LNCAP (cell line): ENCODE measurements at regions not wholly inside any gene's neighbourhood (a gene's known extent, or its start where the extent isn't known, plus 50 kb on each side); places are given as distances from the start of the nearest gene placed in this dataset.

Experiments
- CTCF ChIP-seq: fragments of 450-650 bp; IDR thresholded peaks from 2 replicates; pipeline ENCODE4 v1.5.1; 2017; ENCODE audit warnings: mild to moderate bottlenecking

GRCh38 chr11:121795174-121795573 lies 320.8 kb downstream of the BLID start:
- TF ChIP-seq CTCF, result no peak

GRCh38 chr11:121794671-121795141 lies 321.3 kb downstream of the BLID start:
- no peak for TF ChIP-seq CTCF

- TF ChIP-seq CTCF, result no peak
Observed at GRCh38 chr11:121793916-121794315, 322.1 kb downstream of the BLID start.

- no peak for TF ChIP-seq CTCF
Observed at GRCh38 chr11:121793291-121793690, 322.7 kb downstream of the BLID start.

GRCh38 chr11:121792185-121792584 lies 323.8 kb downstream of the BLID start:
- no peak for TF ChIP-seq CTCF

- no peak for TF ChIP-seq CTCF
Observed at GRCh38 chr11:121790430-121790829, 325.6 kb downstream of the BLID start.

GRCh38 chr11:121780971-121781370 lies 328.2 kb upstream of the SORL1-AS1 start:
- no peak for TF ChIP-seq CTCF

- no peak for TF ChIP-seq CTCF
Observed at GRCh38 chr11:121777056-121777455, 324.3 kb upstream of the SORL1-AS1 start.
